K562 (cell line): ENCODE measurements at regions not wholly inside any gene's neighbourhood (a gene's known extent, or its start where the extent isn't known, plus 50 kb on each side); places are given as distances from the start of the nearest gene placed in this dataset.

Source experiments
- ATAC-seq: fragments of 200-7000 bp; cut with Tn5 transposase; 3 replicates; pipeline ENCODE4 v1.9.1; 2020; ENCODE audit warnings: moderate library complexity
- BruUV-seq: library from RNA; stranded (reverse); fragments of 400-500 nt; replicated peaks from 2 replicates; lab custom pipeline; 2021; lab: Mats Ljungman, UMichigan
- CTCF ChIA-PET: fragments of 300-600 bp; formaldehyde crosslinking; extraction: SDS; loops from one replicate; lab custom pipeline; 2021; ENCODE audit warnings: low intra/inter-chr PET ratio; lab: Yijun Ruan, JAX
- POLR2A ChIA-PET: fragments of 300-600, 350-650 bp; sonication (Branson Sonifier 250); formaldehyde crosslinking; extraction: SDS; loops from one replicate; lab custom pipeline; 2021; ENCODE audit warnings: antibody characterized with exemption, inconsistent platforms; lab: Yijun Ruan, JAX
- DNase-seq, 4 experiments: peaks; one replicate each; pipeline versions ENCODE4 v3.0.0 to v3.0.0-alpha.2; 2011 to 2018; ENCODE audit warnings: low spot score in 3 of 4, mixed read lengths in 3 of 4; ENCODE audit errors: extremely low read depth in 1 of 4
- FAIRE-seq: peaks from 2 replicates; lab custom pipeline; 2011; peaks lifted over from hg19 to GRCh38; lab: Jason Lieb, UNC
- H2AFZ ChIP-seq: 2 replicates; pipeline ENCODE4 v1.6.0; 2011; ENCODE audit warnings: low read depth, low read length, control low read depth, inconsistent platforms
- H3K27ac ChIP-seq: fragments of 200-600 bp; 3 replicates; pipeline ENCODE4 v1.8.0; 2011; ENCODE audit warnings: low read depth, mild to moderate bottlenecking, control low read depth, inconsistent platforms, low read length, moderate library complexity, mixed read lengths; ENCODE audit errors: extremely low read depth
- H3K27me3 ChIP-seq, 2 experiments: fragments of 300-600 bp in 1 of 2; 2 replicates in 1 of 2; 3 replicates in 1 of 2; pipeline versions ENCODE4 v1.6.0 to v1.8.0; 2011; ENCODE audit warnings: inconsistent platforms in 2 of 2, low read length in 2 of 2, mild to moderate bottlenecking in 1 of 2, mixed read lengths in 1 of 2, moderate library complexity in 1 of 2; ENCODE audit not compliant: control insufficient read depth in 2 of 2, insufficient read depth in 2 of 2
- H3K36me3 ChIP-seq: fragments of 300-600 bp; 3 replicates; pipeline ENCODE4 v1.8.0; 2011; ENCODE audit warnings: mild to moderate bottlenecking, low read length, inconsistent platforms; ENCODE audit not compliant: control insufficient read depth, insufficient read depth
- H3K4me1 ChIP-seq, 2 experiments: fragments of 200-600 bp in 1 of 2; replicated peaks in 1 of 2; 2 replicates in 1 of 2; 3 replicates in 1 of 2; pipeline versions ENCODE4 v1.5.1 to v1.8.0; 2011; ENCODE audit warnings: inconsistent platforms in 2 of 2, low read length in 2 of 2, mild to moderate bottlenecking in 1 of 2, mixed read lengths in 1 of 2, moderate library complexity in 1 of 2; ENCODE audit not compliant: control insufficient read depth in 2 of 2, insufficient read depth in 2 of 2
- H3K4me2 ChIP-seq: 2 replicates; pipeline ENCODE4 v1.6.1; 2011; ENCODE audit warnings: low read length, control low read depth, inconsistent platforms, mixed read lengths; ENCODE audit not compliant: insufficient read depth
- H3K4me3 ChIP-seq: fragments of 200-600 bp; sonication (generic), shearing (Covaris generic); 2 replicates; pipeline ENCODE4 v1.5.1; 2016; ENCODE audit warnings: control low read depth, inconsistent platforms
- H3K79me2 ChIP-seq: fragments of 200-600 bp; 3 replicates; pipeline ENCODE4 v1.8.0; 2011; ENCODE audit warnings: low read length, inconsistent platforms; ENCODE audit not compliant: control insufficient read depth, insufficient read depth
- H3K9ac ChIP-seq, 2 experiments: 2 replicates each; pipeline versions ENCODE4 v1.6.0 to v1.6.1; 2011; ENCODE audit warnings: low read depth in 2 of 2, low read length in 2 of 2, control low read depth in 1 of 2, inconsistent platforms in 1 of 2, mild to moderate bottlenecking in 1 of 2, mixed read lengths in 1 of 2; ENCODE audit not compliant: insufficient read depth in 1 of 2
- H3K9me1 ChIP-seq: one replicate; pipeline ENCODE4 v1.6.0; 2011; ENCODE audit warnings: inconsistent platforms, mild to moderate bottlenecking, low read length, moderate library complexity; ENCODE audit not compliant: control insufficient read depth, insufficient read depth
- H3K9me3 ChIP-seq: replicated peaks from 2 replicates; pipeline ENCODE4 v1.5.1; 2011; ENCODE audit warnings: low read depth, low read length, inconsistent platforms; ENCODE audit not compliant: control insufficient read depth, insufficient read depth
- H4K20me1 ChIP-seq: replicated peaks from 2 replicates; pipeline ENCODE4 v1.6.1; 2011; ENCODE audit warnings: low read length, inconsistent platforms, mixed read lengths; ENCODE audit not compliant: control insufficient read depth, insufficient read depth
- C11orf30 ChIP-seq: fragments of 450-650 bp; IDR thresholded peaks from 2 replicates; pipeline ENCODE4 v1.6.1; 2016; ENCODE audit warnings: low read depth, mild to moderate bottlenecking
- DDX20 ChIP-seq: fragments of 450-650 bp; IDR thresholded peaks from 2 replicates; pipeline ENCODE4 v1.6.1; 2016; ENCODE audit warnings: missing genetic modification characterization, low read depth, mild to moderate bottlenecking, missing compliant biosample characterization, moderate library complexity
- ESRRA ChIP-seq: fragments of 450-650 bp; IDR thresholded peaks from 2 replicates; pipeline ENCODE4 v1.6.1; 2014; ENCODE audit warnings: low read depth, mild to moderate bottlenecking, moderate library complexity, borderline replicate concordance
- KLF13 ChIP-seq: fragments of 450-650 bp; IDR thresholded peaks from 2 replicates; pipeline ENCODE4 v1.6.1; 2016; ENCODE audit warnings: missing genetic modification characterization, low read depth, mild to moderate bottlenecking, missing compliant biosample characterization, moderate library complexity, borderline replicate concordance
- MAFF ChIP-seq: IDR thresholded peaks from 2 replicates; pipeline ENCODE4 v1.6.1; 2012; ENCODE audit warnings: low read length, improper control_type of control experiment
- MAFG ChIP-seq: fragments of 450-650 bp; conservative IDR thresholded peaks from 2 replicates; pipeline ENCODE4 v1.6.1; 2016; ENCODE audit warnings: missing genetic modification characterization, missing compliant biosample characterization
- MAFK ChIP-seq: IDR thresholded peaks from 2 replicates; pipeline ENCODE4 v1.6.1; 2011; ENCODE audit warnings: low read length, improper control_type of control experiment
- MBD1 ChIP-seq: fragments of 250-450 bp; sonication (Bioruptor Pico); IDR thresholded peaks from 2 replicates; pipeline ENCODE4 v1.8.0; 2022; ENCODE audit warnings: inconsistent platforms
- POLR3G ChIP-seq: IDR thresholded peaks from 2 replicates; pipeline ENCODE4 v1.6.1; 2011; ENCODE audit not compliant: insufficient read length, insufficient replicate concordance; ENCODE audit errors: extremely low read depth
- SRSF3 ChIP-seq: fragments of 200-400 bp; formaldehyde crosslinking; IDR thresholded peaks from 2 replicates; pipeline ENCODE4 v1.6.1; 2016; ENCODE audit warnings: mild to moderate bottlenecking, low read length, moderate library complexity; ENCODE audit not compliant: insufficient read depth
- TCF7 ChIP-seq: sonication (generic); IDR thresholded peaks from 2 replicates; pipeline ENCODE4 v1.6.1; 2016; ENCODE audit warnings: antibody characterized with exemption, borderline replicate concordance
- TCFL5 ChIP-seq: fragments of 250-450 bp; sonication (Bioruptor Pico); conservative IDR thresholded peaks from 2 replicates; pipeline ENCODE4 v1.6.1; 2021; ENCODE audit warnings: mild to moderate bottlenecking, moderate library complexity, matching md5 sums
- ZNF184 ChIP-seq: sonication (generic); formaldehyde crosslinking; IDR thresholded peaks from 2 replicates; pipeline ENCODE4 v1.5.0; 2020; ENCODE audit warnings: missing genetic modification reagents
- ZNF316 ChIP-seq: fragments of 450-650 bp; IDR thresholded peaks from 2 replicates; pipeline ENCODE4 v1.6.1; 2016
- WGBS: fragments of 100-300 bp; shearing (Covaris generic); methylation state at CpG from one replicate; pipeline ENCODE4 v1.1.6; 2016; ENCODE audit warnings: low coverage, mixed read lengths; ENCODE audit not compliant: insufficient coverage; ENCODE audit errors: missing lambda C conversion rate; 5-methylcytosine and 5-hydroxymethylcytosine counted together
- in situ Hi-C: fragments of 300-500 bp; cut with MboI; formaldehyde crosslinking; loops from 4 replicates; pipeline ENCODE4 v1.15.0; 2018; ENCODE audit warnings: inconsistent platforms, mixed read lengths
- intact Hi-C: fragments of 100-400 bp; cut with micrococcal nuclease; formaldehyde crosslinking; loops from 2 replicates; pipeline ENCODE4 v1.14.2; 2022

DNA sequence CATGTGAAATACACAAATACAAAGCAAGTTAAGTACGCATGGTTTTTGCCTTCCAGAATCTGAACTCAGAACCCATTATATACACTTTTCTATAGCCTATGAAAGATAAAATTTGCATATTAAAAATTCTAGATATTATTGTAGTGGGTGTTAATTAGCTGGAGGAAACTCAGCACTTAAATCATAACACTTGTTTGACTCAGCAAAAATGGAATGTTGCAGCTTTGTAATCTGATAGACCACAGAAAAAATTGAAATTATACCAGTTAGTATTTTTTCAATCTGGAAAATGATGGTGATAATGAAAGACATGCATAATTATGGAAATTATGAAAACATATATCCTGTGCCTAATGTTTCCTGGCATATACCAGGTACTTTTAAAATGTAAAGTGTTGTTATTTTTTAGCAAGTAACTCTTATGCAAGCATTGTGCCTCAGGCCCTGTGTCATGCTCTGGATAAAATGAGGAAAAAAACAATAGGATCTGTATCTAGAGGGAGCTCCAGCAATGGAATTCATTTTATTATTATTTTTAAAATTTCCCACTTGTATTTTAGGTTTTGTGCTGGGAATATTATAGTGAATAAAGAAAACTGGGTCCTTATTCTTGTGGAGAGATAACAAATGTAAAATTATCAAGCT lies 490.4 kb upstream of the SEMA3A start:
- BruUV-seq = no TSS peak
- 83% methylated on average over 1 of the region's 1 CpG for WGBS
- TF ChIP-seq TCFL5 (CRISPR knock-in tag) = no peak
- no peak for TF ChIP-seq ESRRA
- no peak for TF ChIP-seq KLF13 (tag)
- TF ChIP-seq MBD1 (CRISPR knock-in tag) = no peak
- no peak for TF ChIP-seq DDX20 (tag)
- TF ChIP-seq TCF7 = no peak
- no peak for TF ChIP-seq ZNF184 (CRISPR knock-in tag)
- no peak for TF ChIP-seq SRSF3
- peak; percentile 77 for TF ChIP-seq ZNF316
- TF ChIP-seq POLR3G = no peak
- TF ChIP-seq MAFG (tag) = peak; percentile 25
- peak; percentile 28 for TF ChIP-seq MAFF
- peak; percentile 16; the same call in 1 of the 2 replicates for TF ChIP-seq MAFK
- TF ChIP-seq C11orf30 = peak; percentile 38; the same call in 1 of the 2 replicates
- no peak for FAIRE-seq
- H3K9ac ChIP-seq = no peak overlapping the region
- H3K9me1 ChIP-seq = no peaks in the 10 kb centered on the region
- in situ Hi-C loops (no loop called here), intact Hi-C loops (no loop called here)
- no peak overlapping the region for H3K4me3 ChIP-seq
- ATAC-seq = no peak
- no peaks in the 10 kb centered on the region for H3K27me3 ChIP-seq
- CTCF ChIA-PET = no interaction called here
- no peaks in the 10 kb centered on the region for H3K36me3 ChIP-seq
- no peak for DNase-seq
- no peaks in the 10 kb centered on the region for H4K20me1 ChIP-seq
- H3K27ac ChIP-seq = no peak overlapping the region
- no peaks in the 10 kb centered on the region for H3K79me2 ChIP-seq
- H3K4me1 ChIP-seq = no peaks in the 10 kb centered on the region
- no peaks in the 10 kb centered on the region for H3K9me3 ChIP-seq
- no peak overlapping the region for H3K4me2 ChIP-seq
- POLR2A ChIA-PET = no interaction called here
- H2AFZ ChIP-seq = no peak overlapping the region
